Activated CD4-positive, alpha-beta T cell treated with anti-CD3 and anti-CD28 coated beads, Interleukin-2, amount 10 ng/mL, durations not matched to agents 7 days and 5 days (primary cell): ENCODE measurements at regions not wholly inside any gene's neighbourhood (a gene's known extent, or its start where the extent isn't known, plus 50 kb on each side); places are given as distances from the start of the nearest gene placed in this dataset.

Experiments used
- CTCF ChIA-PET: fragments of 350-600 bp; sonication (Branson Sonifier 250); formaldehyde crosslinking; loops from one replicate; lab custom pipeline; 2021; ENCODE audit warnings: antibody characterized with exemption; lab: Charles Lee
- POLR2A ChIA-PET: fragments of 350-600 bp; sonication (Branson Sonifier 250); formaldehyde crosslinking; loops from one replicate; lab custom pipeline; 2021; ENCODE audit warnings: antibody characterized with exemption; lab: Charles Lee
- DNase-seq: peaks from one replicate; pipeline ENCODE4 v3.0.0-alpha.2; 2020
- H3K27ac Mint-ChIP-seq: one replicate; pipeline ENCODE4 v1.8.0; 2021; ENCODE audit warnings: mild to moderate bottlenecking, moderate library complexity, mixed read lengths
- H3K27me3 Mint-ChIP-seq: one replicate; pipeline ENCODE4 v1.8.0; 2021; ENCODE audit warnings: mixed read lengths
- H3K36me3 Mint-ChIP-seq: one replicate; pipeline ENCODE4 v1.8.0; 2021; ENCODE audit warnings: low read depth, mixed read lengths
- H3K4me1 Mint-ChIP-seq: one replicate; pipeline ENCODE4 v1.8.0; 2021; ENCODE audit warnings: mixed read lengths
- H3K4me3 Mint-ChIP-seq: one replicate; pipeline ENCODE4 v1.8.0; 2021; ENCODE audit warnings: mild to moderate bottlenecking, moderate library complexity, mixed read lengths
- H3K9me3 Mint-ChIP-seq: one replicate; pipeline ENCODE4 v1.8.0; 2021; ENCODE audit warnings: mixed read lengths

DNA sequence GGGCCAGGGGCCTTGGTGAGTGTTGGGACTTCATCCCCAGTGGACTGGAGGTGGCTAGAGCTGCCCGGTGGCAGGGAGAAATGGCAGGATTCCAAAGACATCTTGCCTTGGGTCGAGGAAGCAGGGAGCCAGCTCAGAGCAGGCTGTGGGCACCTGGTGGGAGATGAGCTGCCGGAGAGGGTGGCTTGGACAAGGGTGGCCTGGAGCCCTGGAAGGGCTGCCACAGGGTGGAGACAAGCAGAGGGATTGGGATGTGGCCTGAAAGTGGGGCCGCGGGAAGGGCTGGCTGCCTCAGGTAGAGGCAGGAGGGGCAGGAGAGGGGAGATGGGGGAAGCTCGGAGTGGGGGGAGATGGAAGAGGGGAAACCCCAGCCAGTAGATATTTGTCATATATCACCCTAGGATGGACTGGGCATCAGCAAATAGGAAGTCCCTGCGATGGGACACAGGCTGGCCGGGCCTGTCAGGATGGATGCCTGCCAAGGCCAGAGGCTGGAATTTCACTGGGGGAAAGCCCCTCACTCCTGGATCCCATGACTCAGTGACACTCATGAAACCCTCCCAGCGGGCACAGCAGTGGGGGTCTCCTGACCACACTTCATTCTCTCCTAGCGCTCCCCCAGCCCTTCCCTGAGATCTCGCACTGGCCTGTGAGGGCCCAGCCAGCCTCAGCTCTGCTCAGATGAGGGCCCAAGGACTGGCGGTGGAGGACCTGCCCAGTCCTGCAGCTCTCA is 72.0 kb upstream of the SHISAL1 start:
- H3K4me1 Mint-ChIP-seq: no peaks in the 10 kb centered on the region
- CTCF ChIA-PET: interaction anchor here (0.7 to 0.8 kb wide), 2 partner anchors 15 to 502 kb away, joined by 3 read pairs; no protein-coding TSS in a partner anchor

GRCh38 chr22:44383652-44384562 is 71.2 kb upstream of the SHISAL1 start:
- ChIA-PET CTCF (interaction anchor here (0.7 to 1.5 kb wide), 2 partner anchors 14 to 301 kb away, joined by 3 read pairs; no protein-coding TSS in a partner anchor), POLR2A (interaction anchor here (0.6 kb wide), 1 partner anchor 169 kb away, joined by 3 read pairs; no protein-coding TSS in a partner anchor)
- peaks cover 4% of the 10 kb centered on the region for H3K27me3 Mint-ChIP-seq
- no peaks in the 10 kb centered on the region for H3K9me3 Mint-ChIP-seq
- no peak overlapping the region for H3K4me3 Mint-ChIP-seq
- no peak for DNase-seq
- H3K36me3 Mint-ChIP-seq: no peaks in the 10 kb centered on the region
- no peak overlapping the region for H3K27ac Mint-ChIP-seq
- H3K4me1 Mint-ChIP-seq: no peaks in the 10 kb centered on the region

More for the DNA sequence above, 72.0 kb upstream of the SHISAL1 start:
- no peaks in the 10 kb centered on the region for H3K27me3 Mint-ChIP-seq
- H3K27ac Mint-ChIP-seq: no peak overlapping the region
- H3K4me3 Mint-ChIP-seq: no peak overlapping the region
- DNase-seq: no peak
- no peaks in the 10 kb centered on the region for H3K36me3 Mint-ChIP-seq
- no peaks in the 10 kb centered on the region for H3K9me3 Mint-ChIP-seq
- POLR2A ChIA-PET: no interaction called here

GRCh38 chr22:44383064-44383575 is 70.4 kb upstream of the SHISAL1 start:
- Mint-ChIP-seq H3K4me1 (no peaks in the 10 kb centered on the region), H3K9me3 (no peaks in the 10 kb centered on the region), H3K27ac (no peak overlapping the region), H3K27me3 (peaks cover 7% of the 10 kb centered on the region), H3K4me3 (no peak overlapping the region), H3K36me3 (no peaks in the 10 kb centered on the region)
- ChIA-PET POLR2A (no interaction called here), CTCF (interaction anchor here (0.9 to 1.5 kb wide), 3 partner anchors 9 to 302 kb away, joined by 3 to 4 read pairs (median 3); no protein-coding TSS in a partner anchor)
- no peak for DNase-seq

GRCh38 chr22:44382116-44383038 is 69.6 kb upstream of the SHISAL1 start:
- ChIA-PET CTCF (interaction anchor here (0.9 to 1.5 kb wide), 3 partner anchors 10 to 302 kb away, joined by 3 to 4 read pairs (median 3); no protein-coding TSS in a partner anchor), POLR2A (no interaction called here)
- H3K9me3 Mint-ChIP-seq: no peaks in the 10 kb centered on the region
- H3K4me3 Mint-ChIP-seq: no peak overlapping the region
- no peak for DNase-seq
- no peaks in the 10 kb centered on the region for H3K36me3 Mint-ChIP-seq
- H3K4me1 Mint-ChIP-seq: no peaks in the 10 kb centered on the region
- peaks cover 7% of the 10 kb centered on the region for H3K27me3 Mint-ChIP-seq
- H3K27ac Mint-ChIP-seq: no peak overlapping the region

GRCh38 chr22:44381761-44382115 is 69.0 kb upstream of the SHISAL1 start:
- Mint-ChIP-seq H3K36me3 (no peaks in the 10 kb centered on the region), H3K4me1 (no peaks in the 10 kb centered on the region), H3K4me3 (no peak overlapping the region), H3K27me3 (peaks cover 7% of the 10 kb centered on the region), H3K9me3 (peaks cover 1% of the 10 kb centered on the region), H3K27ac (no peak overlapping the region)
- ChIA-PET POLR2A (no interaction called here), CTCF (no interaction called here)
- DNase-seq: no peak

GRCh38 chr22:44380756-44381486 is 68.2 kb upstream of the SHISAL1 start:
- no peak overlapping the region for H3K27ac Mint-ChIP-seq
- peaks cover 7% of the 10 kb centered on the region for H3K27me3 Mint-ChIP-seq
- H3K9me3 Mint-ChIP-seq: peaks cover 7% of the 10 kb centered on the region
- ChIA-PET CTCF (interaction anchor here (1.1 kb wide), 1 partner anchor 16 kb away, joined by 3 read pairs; no protein-coding TSS in a partner anchor), POLR2A (no interaction called here)
- H3K4me1 Mint-ChIP-seq: no peaks in the 10 kb centered on the region
- no peaks in the 10 kb centered on the region for H3K36me3 Mint-ChIP-seq
- H3K4me3 Mint-ChIP-seq: no peak overlapping the region
- DNase-seq: no peak

GRCh38 chr22:44379817-44380755 is 67.3 kb upstream of the SHISAL1 start:
- CTCF ChIA-PET: interaction anchor here (1.1 kb wide), 1 partner anchor 16 kb away, joined by 3 read pairs; no protein-coding TSS in a partner anchor
- peaks cover 13% of the 10 kb centered on the region for H3K27me3 Mint-ChIP-seq

DNA sequence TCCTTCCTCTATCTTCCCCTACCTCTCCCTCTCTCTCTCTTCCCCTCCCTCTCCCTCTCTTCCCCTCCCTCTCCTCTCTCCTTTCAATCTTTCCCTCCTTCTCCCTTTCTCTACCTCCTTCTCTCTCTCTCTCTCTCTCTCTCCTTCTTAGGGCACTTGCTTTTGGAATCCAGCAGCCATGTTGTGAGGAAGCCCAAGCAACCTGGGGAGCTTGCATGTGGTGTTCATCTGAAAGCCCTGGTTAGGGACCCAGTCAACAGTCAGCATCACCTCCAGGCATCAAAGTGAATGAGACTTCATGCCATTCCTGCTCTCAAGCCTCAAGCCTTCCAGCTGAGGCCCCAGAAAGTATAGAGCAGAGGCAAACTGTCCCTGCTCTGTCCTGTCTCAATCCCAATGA is 65.6 kb upstream of the SHISAL1 start:
- H3K4me1 Mint-ChIP-seq: no peaks in the 10 kb centered on the region
- POLR2A ChIA-PET: no interaction called here
- no peak overlapping the region for H3K4me3 Mint-ChIP-seq
- no peak overlapping the region for H3K27ac Mint-ChIP-seq
- no peaks in the 10 kb centered on the region for H3K36me3 Mint-ChIP-seq
- peaks cover 14% of the 10 kb centered on the region for H3K27me3 Mint-ChIP-seq
- no peak for DNase-seq
- CTCF ChIA-PET: no interaction called here
- H3K9me3 Mint-ChIP-seq: peaks cover 21% of the 10 kb centered on the region

More at GRCh38 chr22:44379817-44380755, 67.3 kb upstream of the SHISAL1 start:
- no peak overlapping the region for H3K4me3 Mint-ChIP-seq
- H3K36me3 Mint-ChIP-seq: no peaks in the 10 kb centered on the region
- no peak for DNase-seq
- H3K4me1 Mint-ChIP-seq: no peaks in the 10 kb centered on the region
- H3K27ac Mint-ChIP-seq: no peak overlapping the region
- H3K9me3 Mint-ChIP-seq: peaks cover 12% of the 10 kb centered on the region
- POLR2A ChIA-PET: no interaction called here

- Mint-ChIP-seq H3K9me3 (peaks cover 21% of the 10 kb centered on the region), H3K36me3 (no peaks in the 10 kb centered on the region), H3K4me1 (no peaks in the 10 kb centered on the region), H3K27me3 (peaks cover 14% of the 10 kb centered on the region), H3K4me3 (no peak overlapping the region), H3K27ac (no peak overlapping the region)
- DNase-seq: no peak
- ChIA-PET POLR2A (no interaction called here), CTCF (interaction anchor here (0.6 to 0.7 kb wide), 2 partner anchors 11 to 206 kb away, joined by 3 read pairs; no protein-coding TSS in a partner anchor)
These were observed 62.7 kb upstream of the SHISAL1 start for GRCh38 chr22:44375451-44375850.

DNA sequence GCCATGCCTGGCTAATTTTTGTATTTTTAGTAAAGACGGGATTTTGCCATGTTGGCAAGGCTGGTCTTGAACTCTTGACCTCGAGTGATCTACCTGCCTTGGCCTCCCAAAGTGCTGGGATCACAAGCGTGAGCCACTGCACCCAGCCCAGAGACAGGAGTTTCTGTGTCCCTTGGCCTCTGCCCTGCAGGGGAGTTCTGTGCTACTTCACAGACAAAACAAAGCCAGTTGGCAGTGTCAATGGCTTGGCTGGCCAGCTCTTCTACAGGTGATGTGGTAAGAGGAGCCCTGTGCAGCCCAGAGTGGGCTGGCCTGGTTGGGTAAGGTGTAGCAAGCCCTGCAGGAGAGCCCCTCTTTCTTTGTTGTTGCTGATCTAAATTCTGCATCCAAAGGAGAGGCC is 60.5 kb upstream of the SHISAL1 start:
- H3K27ac Mint-ChIP-seq: no peak overlapping the region
- no peaks in the 10 kb centered on the region for H3K4me1 Mint-ChIP-seq
- H3K27me3 Mint-ChIP-seq: peaks cover 6% of the 10 kb centered on the region
- CTCF ChIA-PET: no interaction called here
- no peaks in the 10 kb centered on the region for H3K36me3 Mint-ChIP-seq
- H3K4me3 Mint-ChIP-seq: no peak overlapping the region
- POLR2A ChIA-PET: no interaction called here
- peaks cover 21% of the 10 kb centered on the region for H3K9me3 Mint-ChIP-seq
- no peak for DNase-seq

DNA sequence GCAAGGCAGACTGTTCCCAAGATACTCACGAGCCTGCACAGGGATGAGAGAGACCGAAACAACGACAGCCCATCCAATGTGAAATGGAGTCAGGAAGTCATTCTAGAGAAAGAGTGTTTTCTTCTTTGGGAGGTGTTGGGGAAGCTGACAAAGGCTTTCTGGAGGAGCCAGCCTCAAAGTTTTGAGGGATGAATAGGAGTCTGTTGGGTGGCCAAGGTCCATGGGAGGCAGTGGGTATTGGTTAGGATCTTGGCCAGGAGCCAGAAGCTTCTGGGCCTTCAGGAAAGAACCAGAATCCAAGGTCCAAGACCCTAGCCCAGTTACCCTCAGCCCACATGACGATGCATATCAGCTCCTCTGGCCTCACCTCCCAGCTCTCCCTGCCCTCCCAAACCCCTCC is 59.9 kb upstream of the SHISAL1 start:
- ChIA-PET CTCF (no interaction called here), POLR2A (no interaction called here)
- Mint-ChIP-seq H3K9me3 (peaks cover 21% of the 10 kb centered on the region), H3K4me3 (no peak overlapping the region), H3K27ac (no peak overlapping the region), H3K4me1 (no peaks in the 10 kb centered on the region), H3K27me3 (peaks cover 6% of the 10 kb centered on the region), H3K36me3 (no peaks in the 10 kb centered on the region)
- no peak for DNase-seq
